Hippocampal formation (tissue), 2 donors: ENCODE measurements at regions not wholly inside any gene's neighbourhood (a gene's known extent, or its start where the extent isn't known, plus 50 kb on each side); places are given as distances from the start of the nearest gene placed in this dataset.

Experiments
- DNase-seq, 2 donors: peaks; one replicate each; lab custom pipeline; 2025; lab: John Stamatoyannopoulos, UW

- no peak for DNase-seq
Observed at GRCh38 chr3:176969066-176969465, 228.2 kb downstream of the TBL1XR1 start.

- DNase-seq, result no peak
Observed at GRCh38 chr3:176968631-176969030, 228.7 kb downstream of the TBL1XR1 start.

- DNase-seq, result no peak
Observed at GRCh38 chr3:176967522-176967921, 229.8 kb downstream of the TBL1XR1 start.

GRCh38 chr3:176964661-176965060 is 232.6 kb downstream of the TBL1XR1 start:
- DNase-seq, result no peak

GRCh38 chr3:176961916-176962315 is 235.4 kb downstream of the TBL1XR1 start:
- no peak for DNase-seq

GRCh38 chr3:176959867-176960266 is 237.4 kb downstream of the TBL1XR1 start:
- DNase-seq, result no peak

GRCh38 chr3:176958560-176958959 is 238.7 kb downstream of the TBL1XR1 start:
- DNase-seq, result no peak

- no peak for DNase-seq
Observed at GRCh38 chr3:176954517-176954916, 242.8 kb downstream of the TBL1XR1 start.

GRCh38 chr3:176953106-176954060 is 243.9 kb downstream of the TBL1XR1 start:
- no peak for DNase-seq

- DNase-seq, result no peak
Observed at GRCh38 chr3:176951586-176952292, 245.5 kb downstream of the TBL1XR1 start.

- DNase-seq, result no peak
Observed at GRCh38 chr3:176951144-176951543, 246.1 kb downstream of the TBL1XR1 start.

GRCh38 chr3:176950743-176951142 is 246.5 kb downstream of the TBL1XR1 start:
- DNase-seq, result no peak

GRCh38 chr3:176948151-176948550 is 249.1 kb downstream of the TBL1XR1 start:
- DNase-seq, result no peak

- no peak for DNase-seq
Observed at GRCh38 chr3:176946202-176946601, 251.1 kb downstream of the TBL1XR1 start.

GRCh38 chr3:176942305-176942704 is 255.0 kb downstream of the TBL1XR1 start:
- DNase-seq, result no peak

- no peak for DNase-seq
Observed at GRCh38 chr3:176941689-176942088, 255.6 kb downstream of the TBL1XR1 start.

- DNase-seq, result peak; percentile 6 to 81
Observed at GRCh38 chr3:176939022-176939817, 258.1 kb downstream of the TBL1XR1 start.

GRCh38 chr3:176937994-176938393 is 259.3 kb downstream of the TBL1XR1 start:
- no peak for DNase-seq

- DNase-seq, result no peak
Observed at GRCh38 chr3:176937541-176937940, 259.7 kb downstream of the TBL1XR1 start.

GRCh38 chr3:176935194-176935888 is 261.9 kb downstream of the TBL1XR1 start:
- no peak for DNase-seq

- no peak for DNase-seq
Observed at GRCh38 chr3:176934698-176935097, 262.6 kb downstream of the TBL1XR1 start.

GRCh38 chr3:176933704-176934103 is 263.6 kb downstream of the TBL1XR1 start:
- DNase-seq, result no peak
